HepG2 (cell line): ENCODE measurements at regions not wholly inside any gene's neighbourhood (a gene's known extent, or its start where the extent isn't known, plus 50 kb on each side); places are given as distances from the start of the nearest gene placed in this dataset.

Source experiments
- ATAC-seq: fragments of 200-7000 bp; cut with Tn5 transposase; 3 replicates; pipeline ENCODE4 v1.9.1; 2020; ENCODE audit warnings: mild to moderate bottlenecking, moderate library complexity
- BruUV-seq: library from RNA; stranded (reverse); fragments of 400-500 nt; replicated peaks from 2 replicates; lab custom pipeline; 2021; lab: Mats Ljungman, UMichigan
- CTCF ChIA-PET: fragments of 300-600 bp; formaldehyde crosslinking; extraction: SDS; loops from one replicate; lab custom pipeline; 2021; ENCODE audit warnings: low total read pairs, inconsistent platforms, low intra/inter-chr PET ratio; lab: Yijun Ruan, JAX
- POLR2A ChIA-PET: fragments of 350-600 bp; sonication (Branson Sonifier 250); formaldehyde crosslinking; loops from one replicate; lab custom pipeline; 2020; ENCODE audit warnings: antibody characterized with exemption, inconsistent platforms; lab: Yijun Ruan, JAX
- DNase-seq: peaks from one replicate; pipeline ENCODE4 v3.0.0-alpha.2; 2015; ENCODE audit warnings: low spot score
- FAIRE-seq: peaks from 3 replicates; lab custom pipeline; 2011; peaks lifted over from hg19 to GRCh38; lab: Jason Lieb, UNC
- H2AFZ ChIP-seq: one replicate; pipeline ENCODE4 v1.6.1; 2011; ENCODE audit warnings: low read length, inconsistent platforms
- H3K27ac ChIP-seq: fragments of 300-600 bp; 3 replicates; pipeline ENCODE4 v1.8.0; 2011; ENCODE audit warnings: mixed run types, mild to moderate bottlenecking, mixed read lengths, low read length, inconsistent platforms; ENCODE audit not compliant: insufficient read depth; ENCODE audit errors: extremely low read length
- H3K27me3 ChIP-seq, 2 experiments: fragments of 200-600 bp in 1 of 2; 2 replicates in 1 of 2; 3 replicates in 1 of 2; pipeline versions ENCODE4 v1.6.0 to v1.8.0; 2011; ENCODE audit warnings: low read length in 2 of 2, mild to moderate bottlenecking in 2 of 2, moderate library complexity in 2 of 2, inconsistent platforms in 1 of 2; ENCODE audit not compliant: insufficient read depth in 2 of 2, control insufficient read depth in 1 of 2
- H3K36me3 ChIP-seq, 2 experiments: fragments of 200-600 bp in 1 of 2; replicated peaks in 1 of 2; 2 replicates in 1 of 2; 3 replicates in 1 of 2; pipeline versions ENCODE4 v1.5.1 to v1.8.0; 2011; ENCODE audit warnings: low read length in 2 of 2, inconsistent platforms in 1 of 2; ENCODE audit not compliant: insufficient read depth in 2 of 2, control insufficient read depth in 1 of 2
- H3K4me1 ChIP-seq: 2 replicates; pipeline ENCODE4 v1.5.1; 2012; ENCODE audit warnings: low read length, inconsistent platforms; ENCODE audit not compliant: insufficient read depth
- H3K4me2 ChIP-seq: 2 replicates; pipeline ENCODE4 v1.6.0; 2011; ENCODE audit warnings: low read depth, low read length, inconsistent platforms
- H3K4me3 ChIP-seq, 3 experiments: fragments of 200-600 bp in 1 of 3; sonication (generic), shearing (Covaris generic) in 1 of 3; replicated peaks in 1 of 3; 2 replicates each; pipeline ENCODE4 v1.5.1; 2011 to 2016; ENCODE audit warnings: low read length in 3 of 3, inconsistent platforms in 2 of 3, low read depth in 2 of 3, mild to moderate bottlenecking in 2 of 3, control low read depth in 1 of 3, mixed read lengths in 1 of 3; ENCODE audit not compliant: insufficient read depth in 1 of 3
- H3K79me2 ChIP-seq: one replicate; pipeline ENCODE4 v1.6.1; 2011; ENCODE audit warnings: low read length, inconsistent platforms; ENCODE audit not compliant: insufficient read depth
- H3K9ac ChIP-seq: 2 replicates; pipeline ENCODE4 v1.6.0; 2011; ENCODE audit warnings: mild to moderate bottlenecking, low read depth, low read length, inconsistent platforms; ENCODE audit not compliant: insufficient read depth
- H3K9me3 ChIP-seq: 2 replicates; pipeline ENCODE4 v1.5.1; 2012; ENCODE audit warnings: mild to moderate bottlenecking, low read length
- H4K20me1 ChIP-seq: 2 replicates; pipeline ENCODE4 v1.6.0; 2011; ENCODE audit warnings: inconsistent platforms, mild to moderate bottlenecking, low read length, moderate library complexity; ENCODE audit not compliant: insufficient read depth
- EZH2 ChIP-seq: conservative IDR thresholded peaks from 2 replicates; pipeline ENCODE4 v1.6.1; 2012; ENCODE audit warnings: mild to moderate bottlenecking, low read depth, low read length, moderate library complexity
- GTF3A ChIP-seq: sonication (generic); formaldehyde crosslinking; conservative IDR thresholded peaks from 2 replicates; pipeline ENCODE4 v1.4.0; 2020; ENCODE audit warnings: mild to moderate bottlenecking, missing genetic modification reagents
- HMG20B ChIP-seq: conservative IDR thresholded peaks from 2 replicates; pipeline ENCODE4 v1.6.1; 2016; ENCODE audit warnings: missing genetic modification reagents, missing compliant biosample characterization
- KDM1A ChIP-seq: IDR thresholded peaks from 2 replicates; pipeline ENCODE4 v1.6.1; 2016; ENCODE audit warnings: missing compliant biosample characterization
- ZC3H13 ChIP-seq: sonication (generic); formaldehyde crosslinking; IDR thresholded peaks from 2 replicates; pipeline ENCODE4 v1.8.1; 2023; ENCODE audit warnings: mild to moderate bottlenecking, missing genetic modification reagents, moderate library complexity
- ZFX ChIP-seq: sonication (generic); formaldehyde crosslinking; IDR thresholded peaks from 2 replicates; pipeline ENCODE4 v1.4.0; 2020; ENCODE audit warnings: mild to moderate bottlenecking, low read depth, missing genetic modification reagents, moderate library complexity
- ZNF530 ChIP-seq: sonication (generic); formaldehyde crosslinking; IDR thresholded peaks from 2 replicates; pipeline ENCODE4 v1.5.0; 2020; ENCODE audit warnings: low read depth, mild to moderate bottlenecking, missing genetic modification reagents
- ZNF558 ChIP-seq: sonication (generic); formaldehyde crosslinking; IDR thresholded peaks from 2 replicates; pipeline ENCODE4 v1.9.0; 2022; ENCODE audit warnings: mild to moderate bottlenecking, missing genetic modification reagents, borderline replicate concordance
- ZNF629 ChIP-seq: sonication (generic); formaldehyde crosslinking; conservative IDR thresholded peaks from 2 replicates; pipeline ENCODE4 v1.5.0; 2020; ENCODE audit warnings: missing genetic modification reagents
- ZZZ3 ChIP-seq: sonication (generic); formaldehyde crosslinking; IDR thresholded peaks from 2 replicates; pipeline ENCODE4 v1.4.0; 2020; ENCODE audit warnings: missing genetic modification reagents, mild to moderate bottlenecking, borderline replicate concordance
- WGBS: methylation state at CpG from one replicate; pipeline ENCODE4 v1.1.6; 2017; ENCODE audit warnings: low lambda C conversion rate; 5-methylcytosine and 5-hydroxymethylcytosine counted together
- in situ Hi-C: cut with HindIII; loops from 2 replicates; pipeline ENCODE4 v1.10.0; 2017; ENCODE audit warnings: low pct_unique_long_range_greater_than_20kb; ENCODE audit not compliant: extremely low pct_ligation_motif_present
- intact Hi-C: fragments of 100-400 bp; cut with micrococcal nuclease; formaldehyde crosslinking; loops from one replicate; pipeline ENCODE4 v1.10.0; 2022; ENCODE audit not compliant: unreplicated experiment
- TF ChIP-seq, protein P1 (sequence below): sonication (generic); formaldehyde crosslinking; IDR thresholded peaks from 2 replicates; pipeline ENCODE4 v1.4.0; 2020; ENCODE audit warnings: missing genetic modification reagents

DNA sequence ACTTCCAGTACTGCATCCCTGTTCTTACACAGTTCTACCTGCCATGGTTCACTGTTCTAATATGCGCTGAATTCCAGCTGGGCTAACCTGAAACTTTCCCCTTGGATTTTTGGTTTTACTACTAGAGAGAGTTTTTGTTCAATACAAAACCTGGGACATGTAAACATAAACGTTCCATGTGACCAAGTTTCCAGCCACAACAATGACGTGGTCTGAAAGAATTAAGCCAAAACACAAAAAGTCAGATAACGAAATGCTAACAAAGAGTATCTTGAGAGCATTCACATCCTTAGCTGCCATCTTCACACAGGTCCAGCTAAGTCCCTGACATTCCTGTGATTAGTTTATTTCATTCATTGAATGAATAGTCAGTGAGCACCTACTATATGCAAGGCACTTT, 467.0 kb upstream of the PKDCC start:
- in situ Hi-C loops: no loop called here
- CTCF ChIA-PET: no interaction called here
- 27% methylated on average over 4 of the region's 4 CpGs for WGBS
- FAIRE-seq (no peak), DNase-seq (no peak), ATAC-seq (no peak)
- Histone ChIP-seq H3K9ac (no peak overlapping the region), H3K36me3 (no peaks in the 10 kb centered on the region), H3K9me3 (no peaks in the 10 kb centered on the region), H3K79me2 (no peaks in the 10 kb centered on the region), H3K4me1 (no peaks in the 10 kb centered on the region), H4K20me1 (no peaks in the 10 kb centered on the region), H3K27ac (no peak overlapping the region), H3K4me2 (no peak overlapping the region), H2AFZ (no peak overlapping the region), H3K27me3 (no peaks in the 10 kb centered on the region), H3K4me3 (no peak overlapping the region)
- POLR2A ChIA-PET: no interaction called here
- intact Hi-C loops: no loop called here
- BruUV-seq: no TSS peak
- TF ChIP-seq ZNF558: no peak
- TF ChIP-seq, protein P1, sequence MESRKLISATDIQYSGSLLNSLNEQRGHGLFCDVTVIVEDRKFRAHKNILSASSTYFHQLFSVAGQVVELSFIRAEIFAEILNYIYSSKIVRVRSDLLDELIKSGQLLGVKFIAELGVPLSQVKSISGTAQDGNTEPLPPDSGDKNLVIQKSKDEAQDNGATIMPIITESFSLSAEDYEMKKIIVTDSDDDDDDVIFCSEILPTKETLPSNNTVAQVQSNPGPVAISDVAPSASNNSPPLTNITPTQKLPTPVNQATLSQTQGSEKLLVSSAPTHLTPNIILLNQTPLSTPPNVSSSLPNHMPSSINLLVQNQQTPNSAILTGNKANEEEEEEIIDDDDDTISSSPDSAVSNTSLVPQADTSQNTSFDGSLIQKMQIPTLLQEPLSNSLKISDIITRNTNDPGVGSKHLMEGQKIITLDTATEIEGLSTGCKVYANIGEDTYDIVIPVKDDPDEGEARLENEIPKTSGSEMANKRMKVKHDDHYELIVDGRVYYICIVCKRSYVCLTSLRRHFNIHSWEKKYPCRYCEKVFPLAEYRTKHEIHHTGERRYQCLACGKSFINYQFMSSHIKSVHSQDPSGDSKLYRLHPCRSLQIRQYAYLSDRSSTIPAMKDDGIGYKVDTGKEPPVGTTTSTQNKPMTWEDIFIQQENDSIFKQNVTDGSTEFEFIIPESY (CRISPR knock-in tag): no peak
- TF ChIP-seq ZFX (CRISPR knock-in tag): no peak
- TF ChIP-seq ZC3H13: no peak
- TF ChIP-seq HMG20B (CRISPR knock-in tag): no peak
- TF ChIP-seq GTF3A (CRISPR knock-in tag): no peak
- TF ChIP-seq ZNF530: no peak
- TF ChIP-seq ZZZ3: no peak
- no peak for TF ChIP-seq KDM1A (CRISPR knock-in tag)
- no peak for TF ChIP-seq ZNF629 (CRISPR knock-in tag)
- no peak for TF ChIP-seq EZH2
